ENCODE measurements at regions not wholly inside any gene's neighbourhood (a gene's known extent, or its start where the extent isn't known, plus 50 kb on each side); places are given as distances from the start of the nearest gene placed in this dataset.

DNA sequence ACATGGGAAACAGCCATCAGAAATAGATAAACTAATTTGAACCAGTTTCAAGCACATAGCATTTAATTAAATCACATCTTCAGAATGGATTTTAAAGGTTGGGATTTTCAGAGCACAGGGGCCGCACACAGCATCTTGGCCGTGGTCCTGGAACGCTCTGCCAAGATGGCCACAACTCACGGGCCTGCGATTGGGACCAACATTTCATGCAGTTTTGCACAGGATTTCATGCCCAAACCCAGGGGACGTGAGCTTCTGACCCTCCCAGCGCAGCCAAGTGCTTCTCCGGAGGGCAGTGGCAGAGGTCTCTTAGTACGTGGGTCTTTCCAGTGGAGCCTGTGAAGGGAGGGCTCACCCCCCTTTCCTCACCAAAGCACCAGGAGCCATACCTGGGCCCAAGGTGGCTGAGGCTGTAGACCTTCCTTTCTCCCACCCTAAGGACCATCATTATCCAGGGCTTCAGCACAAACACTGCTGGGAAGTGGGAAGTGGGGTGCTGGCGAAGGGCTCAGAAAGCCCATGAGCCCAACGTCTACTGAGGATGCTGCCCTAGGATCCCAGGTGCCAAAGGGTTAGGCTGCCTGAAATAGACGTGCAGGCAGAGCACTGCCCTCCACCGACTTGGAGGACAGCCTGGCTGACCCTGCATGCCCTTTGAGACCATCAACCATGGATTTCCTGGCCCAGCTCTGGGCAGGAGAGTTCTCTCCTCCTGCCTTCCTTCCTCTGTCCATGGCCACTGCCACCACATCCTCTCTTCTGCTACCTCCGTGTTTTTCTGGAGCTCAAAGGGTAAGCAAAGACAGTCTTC, 611.2 kb upstream of the MGMT start (continued):
- TF ChIP-seq RXRA (IDR thresholded peaks at IDR 0.05) (no peak), YY1 (IDR thresholded peaks at IDR 0.05) (no peak)
- TF ChIP-seq, protein P1, sequence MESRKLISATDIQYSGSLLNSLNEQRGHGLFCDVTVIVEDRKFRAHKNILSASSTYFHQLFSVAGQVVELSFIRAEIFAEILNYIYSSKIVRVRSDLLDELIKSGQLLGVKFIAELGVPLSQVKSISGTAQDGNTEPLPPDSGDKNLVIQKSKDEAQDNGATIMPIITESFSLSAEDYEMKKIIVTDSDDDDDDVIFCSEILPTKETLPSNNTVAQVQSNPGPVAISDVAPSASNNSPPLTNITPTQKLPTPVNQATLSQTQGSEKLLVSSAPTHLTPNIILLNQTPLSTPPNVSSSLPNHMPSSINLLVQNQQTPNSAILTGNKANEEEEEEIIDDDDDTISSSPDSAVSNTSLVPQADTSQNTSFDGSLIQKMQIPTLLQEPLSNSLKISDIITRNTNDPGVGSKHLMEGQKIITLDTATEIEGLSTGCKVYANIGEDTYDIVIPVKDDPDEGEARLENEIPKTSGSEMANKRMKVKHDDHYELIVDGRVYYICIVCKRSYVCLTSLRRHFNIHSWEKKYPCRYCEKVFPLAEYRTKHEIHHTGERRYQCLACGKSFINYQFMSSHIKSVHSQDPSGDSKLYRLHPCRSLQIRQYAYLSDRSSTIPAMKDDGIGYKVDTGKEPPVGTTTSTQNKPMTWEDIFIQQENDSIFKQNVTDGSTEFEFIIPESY (IDR thresholded peaks at IDR 0.05): no peak

DNA sequence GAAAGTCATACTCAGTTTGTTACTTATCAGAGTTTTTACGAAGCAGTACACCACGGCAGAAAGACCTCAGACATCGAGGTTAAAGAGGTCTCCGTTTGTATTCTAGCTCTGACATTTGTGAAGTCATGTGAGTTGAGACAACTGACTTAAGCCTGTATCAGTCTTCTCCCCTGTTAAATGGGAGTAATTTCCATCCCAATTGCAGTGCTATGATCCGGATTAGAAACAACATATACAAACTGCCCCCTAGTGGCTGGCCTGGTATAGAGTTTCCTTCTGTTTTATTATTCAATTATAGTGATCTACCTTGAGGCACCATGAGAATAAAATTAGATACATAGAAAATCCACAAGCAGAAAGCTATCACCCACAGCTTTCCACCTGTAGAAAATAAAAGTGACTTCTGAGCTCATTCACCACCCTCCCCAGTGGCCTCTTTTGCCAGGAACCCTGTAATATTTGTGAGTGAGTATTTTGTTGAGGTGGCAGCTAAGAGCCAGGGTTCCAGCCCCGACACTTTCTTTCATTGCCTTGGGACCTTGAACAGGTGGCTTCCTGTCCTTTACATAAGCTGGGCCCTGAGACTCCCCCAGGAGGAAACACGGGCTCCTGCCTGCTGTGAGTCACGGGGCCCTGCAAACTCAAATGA, 607.2 kb upstream of the MGMT start:
- H3K9ac ChIP-seq (ENCODE audit: low read depth in 1 of 2, low read length in 2 of 2): no peak overlapping the region
- no peaks in the 10 kb centered on the region for H3K9me3 ChIP-seq (ENCODE audit: control insufficient read depth in 4 of 4, low read length in 3 of 4)
- TF ChIP-seq FOXA2 (IDR thresholded peaks at IDR 0.05): no peak
- TF ChIP-seq GABPA (IDR thresholded peaks at IDR 0.05 in 1 of 2, conservative IDR thresholded peaks at IDR 0.05 in 1 of 2): no peak
- peak; percentile 54 to 70 for TF ChIP-seq RAD21 (IDR thresholded peaks at IDR 0.05)
- TF ChIP-seq SP1 (IDR thresholded peaks at IDR 0.05): no peak
- TF ChIP-seq, protein P2, sequence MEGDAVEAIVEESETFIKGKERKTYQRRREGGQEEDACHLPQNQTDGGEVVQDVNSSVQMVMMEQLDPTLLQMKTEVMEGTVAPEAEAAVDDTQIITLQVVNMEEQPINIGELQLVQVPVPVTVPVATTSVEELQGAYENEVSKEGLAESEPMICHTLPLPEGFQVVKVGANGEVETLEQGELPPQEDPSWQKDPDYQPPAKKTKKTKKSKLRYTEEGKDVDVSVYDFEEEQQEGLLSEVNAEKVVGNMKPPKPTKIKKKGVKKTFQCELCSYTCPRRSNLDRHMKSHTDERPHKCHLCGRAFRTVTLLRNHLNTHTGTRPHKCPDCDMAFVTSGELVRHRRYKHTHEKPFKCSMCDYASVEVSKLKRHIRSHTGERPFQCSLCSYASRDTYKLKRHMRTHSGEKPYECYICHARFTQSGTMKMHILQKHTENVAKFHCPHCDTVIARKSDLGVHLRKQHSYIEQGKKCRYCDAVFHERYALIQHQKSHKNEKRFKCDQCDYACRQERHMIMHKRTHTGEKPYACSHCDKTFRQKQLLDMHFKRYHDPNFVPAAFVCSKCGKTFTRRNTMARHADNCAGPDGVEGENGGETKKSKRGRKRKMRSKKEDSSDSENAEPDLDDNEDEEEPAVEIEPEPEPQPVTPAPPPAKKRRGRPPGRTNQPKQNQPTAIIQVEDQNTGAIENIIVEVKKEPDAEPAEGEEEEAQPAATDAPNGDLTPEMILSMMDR (IDR thresholded peaks at IDR 0.05; ENCODE audit: low read depth, low read length, missing input control): peak; percentile 50
- 75% methylated on average over 8 of the region's 8 CpGs for WGBS
- H3K27ac ChIP-seq (ENCODE audit: low read depth in 1 of 2, low read length in 2 of 2): no peak overlapping the region
- no peaks in the 10 kb centered on the region for H3K36me3 ChIP-seq (ENCODE audit: control insufficient read depth in 4 of 4, insufficient read depth in 3 of 4, low read depth in 1 of 4, low read length in 3 of 4)
- DNase-seq (ENCODE audit: low spot score): no peak
- H3K4me1 ChIP-seq (ENCODE audit: control insufficient read depth in 4 of 4, insufficient read depth in 4 of 4, low read length in 3 of 4): no peaks in the 10 kb centered on the region
- H3K4me3 ChIP-seq (ENCODE audit: low read depth in 1 of 3, low read length in 3 of 3): no peak overlapping the region
- H3K27me3 ChIP-seq (ENCODE audit: control insufficient read depth in 4 of 4, insufficient read depth in 4 of 4, low read length in 3 of 4): no peaks in the 10 kb centered on the region

DNA sequence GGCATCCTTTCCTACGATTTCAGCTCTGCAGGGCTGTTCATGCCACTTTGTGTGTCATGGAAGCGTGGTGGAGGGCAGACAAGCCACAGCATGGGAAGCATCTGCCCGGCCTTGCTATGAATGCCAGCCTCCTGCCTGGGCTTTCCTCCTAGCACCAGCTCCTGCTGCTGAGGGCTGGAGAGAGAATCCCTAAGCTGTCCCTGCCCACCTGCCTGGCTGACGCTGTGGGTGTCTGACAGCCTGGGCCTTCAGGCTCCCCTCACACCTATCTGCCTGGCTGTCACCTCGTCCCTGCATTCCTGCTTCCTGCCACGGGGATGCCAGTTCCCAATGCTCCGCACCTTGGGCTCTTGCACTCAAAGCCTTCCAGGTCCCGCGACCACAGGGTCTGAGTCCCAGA, 606.5 kb upstream of the MGMT start:
- DNase-seq (ENCODE audit: low spot score): no peak
- no peak overlapping the region for H3K27ac ChIP-seq (ENCODE audit: low read depth in 1 of 2, low read length in 2 of 2)
- H3K9me3 ChIP-seq (ENCODE audit: control insufficient read depth in 4 of 4, low read length in 3 of 4): no peaks in the 10 kb centered on the region
- H3K4me1 ChIP-seq (ENCODE audit: control insufficient read depth in 4 of 4, insufficient read depth in 4 of 4, low read length in 3 of 4): no peaks in the 10 kb centered on the region
- H3K9ac ChIP-seq (ENCODE audit: low read depth in 1 of 2, low read length in 2 of 2): no peak overlapping the region
- TF ChIP-seq FOXA1 (IDR thresholded peaks at IDR 0.05) (no peak), EGR1 (IDR thresholded peaks at IDR 0.05; ENCODE audit: low read depth in 2 of 2) (no peak), NR2F2 (IDR thresholded peaks at IDR 0.05) (no peak), YY1 (IDR thresholded peaks at IDR 0.05) (no peak), SP1 (IDR thresholded peaks at IDR 0.05) (no peak), HNF4G (IDR thresholded peaks at IDR 0.05) (no peak), JUND (IDR thresholded peaks at IDR 0.05) (no peak), TAF1 (conservative IDR thresholded peaks at IDR 0.05) (no peak), FOXA2 (IDR thresholded peaks at IDR 0.05) (no peak), HNF4A (conservative IDR thresholded peaks at IDR 0.05) (no peak), RAD21 (IDR thresholded peaks at IDR 0.05) (no peak)
- TF ChIP-seq, protein P3, sequence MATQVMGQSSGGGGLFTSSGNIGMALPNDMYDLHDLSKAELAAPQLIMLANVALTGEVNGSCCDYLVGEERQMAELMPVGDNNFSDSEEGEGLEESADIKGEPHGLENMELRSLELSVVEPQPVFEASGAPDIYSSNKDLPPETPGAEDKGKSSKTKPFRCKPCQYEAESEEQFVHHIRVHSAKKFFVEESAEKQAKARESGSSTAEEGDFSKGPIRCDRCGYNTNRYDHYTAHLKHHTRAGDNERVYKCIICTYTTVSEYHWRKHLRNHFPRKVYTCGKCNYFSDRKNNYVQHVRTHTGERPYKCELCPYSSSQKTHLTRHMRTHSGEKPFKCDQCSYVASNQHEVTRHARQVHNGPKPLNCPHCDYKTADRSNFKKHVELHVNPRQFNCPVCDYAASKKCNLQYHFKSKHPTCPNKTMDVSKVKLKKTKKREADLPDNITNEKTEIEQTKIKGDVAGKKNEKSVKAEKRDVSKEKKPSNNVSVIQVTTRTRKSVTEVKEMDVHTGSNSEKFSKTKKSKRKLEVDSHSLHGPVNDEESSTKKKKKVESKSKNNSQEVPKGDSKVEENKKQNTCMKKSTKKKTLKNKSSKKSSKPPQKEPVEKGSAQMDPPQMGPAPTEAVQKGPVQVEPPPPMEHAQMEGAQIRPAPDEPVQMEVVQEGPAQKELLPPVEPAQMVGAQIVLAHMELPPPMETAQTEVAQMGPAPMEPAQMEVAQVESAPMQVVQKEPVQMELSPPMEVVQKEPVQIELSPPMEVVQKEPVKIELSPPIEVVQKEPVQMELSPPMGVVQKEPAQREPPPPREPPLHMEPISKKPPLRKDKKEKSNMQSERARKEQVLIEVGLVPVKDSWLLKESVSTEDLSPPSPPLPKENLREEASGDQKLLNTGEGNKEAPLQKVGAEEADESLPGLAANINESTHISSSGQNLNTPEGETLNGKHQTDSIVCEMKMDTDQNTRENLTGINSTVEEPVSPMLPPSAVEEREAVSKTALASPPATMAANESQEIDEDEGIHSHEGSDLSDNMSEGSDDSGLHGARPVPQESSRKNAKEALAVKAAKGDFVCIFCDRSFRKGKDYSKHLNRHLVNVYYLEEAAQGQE (IDR thresholded peaks at IDR 0.05): no peak
- TF ChIP-seq, protein P1 (IDR thresholded peaks at IDR 0.05): no peak
- TF ChIP-seq, protein P2 (IDR thresholded peaks at IDR 0.05; ENCODE audit: low read depth, low read length, missing input control): no peak
- TF ChIP-seq, protein P4, sequence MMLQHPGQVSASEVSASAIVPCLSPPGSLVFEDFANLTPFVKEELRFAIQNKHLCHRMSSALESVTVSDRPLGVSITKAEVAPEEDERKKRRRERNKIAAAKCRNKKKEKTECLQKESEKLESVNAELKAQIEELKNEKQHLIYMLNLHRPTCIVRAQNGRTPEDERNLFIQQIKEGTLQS (IDR thresholded peaks at IDR 0.05): no peak
- WGBS: 79% methylated on average over 9 of the region's 9 CpGs
- H3K4me3 ChIP-seq (ENCODE audit: low read depth in 1 of 3, low read length in 3 of 3): no peak overlapping the region
- no peaks in the 10 kb centered on the region for H3K27me3 ChIP-seq (ENCODE audit: control insufficient read depth in 4 of 4, insufficient read depth in 4 of 4, low read length in 3 of 4)
- H3K36me3 ChIP-seq (ENCODE audit: control insufficient read depth in 4 of 4, insufficient read depth in 3 of 4, low read depth in 1 of 4, low read length in 3 of 4): no peaks in the 10 kb centered on the region

Measured in liver (tissue), 8 donors.